Urinary bladder (tissue), 3 donors: ENCODE measurements at regions not wholly inside any gene's neighbourhood (a gene's known extent, or its start where the extent isn't known, plus 50 kb on each side); places are given as distances from the start of the nearest gene placed in this dataset.

Experiments used
- DNase-seq: peaks from one replicate; pipeline ENCODE4 v3.0.0-alpha.2; 2015; ENCODE audit errors: extremely low spot score
- H3K27ac ChIP-seq: one replicate; pipeline ENCODE4 v1.5.1; 2013; ENCODE audit warnings: low read depth, mild to moderate bottlenecking, moderate library complexity
- H3K36me3 ChIP-seq: one replicate; pipeline ENCODE4 v1.6.1; 2013; ENCODE audit warnings: mild to moderate bottlenecking, moderate library complexity; ENCODE audit not compliant: insufficient read depth
- H3K4me1 ChIP-seq: one replicate; pipeline ENCODE4 v1.6.1; 2013; ENCODE audit warnings: mild to moderate bottlenecking, moderate library complexity; ENCODE audit not compliant: insufficient read depth
- H3K4me3 ChIP-seq: one replicate; pipeline ENCODE4 v1.5.1; 2013; ENCODE audit warnings: low read depth, low read length
- WGBS: extraction: QIAGEN DNeasy Blood & Tissue Kit; methylation state at CpG from one replicate; pipeline ENCODE4 v1.1.7; 2013; 5-methylcytosine and 5-hydroxymethylcytosine counted together
- donor health status: healthy with polysubstance abuse.
- donor health status: healthy.

- Histone ChIP-seq H3K4me3 (no peak overlapping the region), H3K36me3 (no peaks in the 10 kb centered on the region), H3K27ac (no peak overlapping the region), H3K4me1 (no peaks in the 10 kb centered on the region)
- 62% methylated on average over 8 of the region's 8 CpGs for WGBS
- DNase-seq, result no peak
These were observed 63.2 kb downstream of the NENF start for GRCh38 chr1:212495766-212496494.

GRCh38 chr1:212496682-212497081 is 64.0 kb downstream of the NENF start:
- WGBS, result 87% methylated on average over 4 of the region's 4 CpGs
- no peak overlapping the region for H3K4me3 ChIP-seq
- no peak for DNase-seq
- no peaks in the 10 kb centered on the region for H3K4me1 ChIP-seq
- no peak overlapping the region for H3K27ac ChIP-seq
- no peaks in the 10 kb centered on the region for H3K36me3 ChIP-seq

- Histone ChIP-seq H3K27ac (no peak overlapping the region), H3K36me3 (no peaks in the 10 kb centered on the region), H3K4me1 (no peaks in the 10 kb centered on the region), H3K4me3 (no peak overlapping the region)
- WGBS, result 97% methylated on average over 3 of the region's 3 CpGs
- no peak for DNase-seq
These were observed 64.8 kb downstream of the NENF start for GRCh38 chr1:212497553-212497952.

GRCh38 chr1:212498283-212499040 is 65.7 kb downstream of the NENF start:
- H3K27ac ChIP-seq, result no peak overlapping the region
- 77% methylated on average over 9 of the region's 9 CpGs for WGBS
- no peaks in the 10 kb centered on the region for H3K36me3 ChIP-seq
- H3K4me3 ChIP-seq, result no peak overlapping the region
- no peak for DNase-seq
- no peaks in the 10 kb centered on the region for H3K4me1 ChIP-seq

GRCh38 chr1:212500351-212500750 is 67.6 kb downstream of the NENF start:
- H3K36me3 ChIP-seq, result no peaks in the 10 kb centered on the region
- no peaks in the 10 kb centered on the region for H3K4me1 ChIP-seq
- no peak overlapping the region for H3K4me3 ChIP-seq
- whole genome bisulfite sequencing, result 95% methylated on average over 6 of the region's 6 CpGs
- no peak overlapping the region for H3K27ac ChIP-seq
- DNase-seq, result no peak

GRCh38 chr1:212500983-212501382 is 68.3 kb downstream of the NENF start:
- H3K4me3 ChIP-seq, result no peak overlapping the region
- no peak for DNase-seq
- WGBS, result 90% methylated on average over 1 of the region's 1 CpG
- no peak overlapping the region for H3K27ac ChIP-seq
- H3K36me3 ChIP-seq, result no peaks in the 10 kb centered on the region
- H3K4me1 ChIP-seq, result no peaks in the 10 kb centered on the region

GRCh38 chr1:212503714-212504113 is 71.0 kb downstream of the NENF start:
- WGBS, result 90% methylated on average over 3 of the region's 3 CpGs
- DNase-seq, result no peak
- H3K4me1 ChIP-seq, result no peaks in the 10 kb centered on the region
- no peak overlapping the region for H3K4me3 ChIP-seq
- no peak overlapping the region for H3K27ac ChIP-seq
- H3K36me3 ChIP-seq, result no peaks in the 10 kb centered on the region

GRCh38 chr1:212504171-212504803 is 71.6 kb downstream of the NENF start:
- H3K36me3 ChIP-seq, result no peaks in the 10 kb centered on the region
- H3K4me3 ChIP-seq, result no peak overlapping the region
- DNase-seq, result no peak
- H3K4me1 ChIP-seq, result no peaks in the 10 kb centered on the region
- no peak overlapping the region for H3K27ac ChIP-seq
- WGBS, result 83% methylated on average over 4 of the region's 4 CpGs

- Histone ChIP-seq H3K4me1 (no peaks in the 10 kb centered on the region), H3K27ac (no peak overlapping the region), H3K4me3 (no peak overlapping the region), H3K36me3 (no peaks in the 10 kb centered on the region)
- DNase-seq, result no peak
These were observed 73.9 kb downstream of the NENF start for GRCh38 chr1:212506666-212507065.

- Histone ChIP-seq H3K36me3 (no peaks in the 10 kb centered on the region), H3K4me3 (no peak overlapping the region), H3K27ac (no peak overlapping the region), H3K4me1 (no peaks in the 10 kb centered on the region)
- DNase-seq, result no peak
- WGBS, result 79% methylated on average over 7 of the region's 7 CpGs
These were observed 74.6 kb downstream of the NENF start for GRCh38 chr1:212507369-212507768.

- no peaks in the 10 kb centered on the region for H3K4me1 ChIP-seq
- H3K36me3 ChIP-seq, result no peaks in the 10 kb centered on the region
- H3K4me3 ChIP-seq, result no peak overlapping the region
- DNase-seq, result no peak
- 64% methylated on average over 5 of the region's 5 CpGs for WGBS
- H3K27ac ChIP-seq, result no peak overlapping the region
These were observed 80.3 kb downstream of the NENF start for GRCh38 chr1:212512816-212513559.

- 79% methylated on average over 11 of the region's 11 CpGs for WGBS
These were observed 80.9 kb downstream of the NENF start for GRCh38 chr1:212513586-212513985.

GRCh38 chr1:212514056-212514614 is 81.4 kb downstream of the NENF start:
- DNase-seq, result peak; percentile 26
- Histone ChIP-seq H3K36me3 (no peaks in the 10 kb centered on the region), H3K4me3 (no peak overlapping the region), H3K4me1 (no peaks in the 10 kb centered on the region), H3K27ac (no peak overlapping the region)
- 26% methylated on average over 25 of the region's 25 CpGs for whole genome bisulfite sequencing

More at GRCh38 chr1:212513586-212513985, 80.9 kb downstream of the NENF start:
- Histone ChIP-seq H3K4me1 (no peaks in the 10 kb centered on the region), H3K4me3 (no peak overlapping the region), H3K27ac (no peak overlapping the region), H3K36me3 (no peaks in the 10 kb centered on the region)
- DNase-seq, result no peak
